Testis (tissue), 2 donors: ENCODE measurements at regions not wholly inside any gene's neighbourhood (a gene's known extent, or its start where the extent isn't known, plus 50 kb on each side); places are given as distances from the start of the nearest gene placed in this dataset.

Experiments
- POLR2A ChIP-seq: fragments of 450-650 bp; IDR thresholded peaks from one replicate; pipeline ENCODE4 v1.6.1; 2017; ENCODE audit warnings: antibody characterized with exemption, mild to moderate bottlenecking, moderate library complexity
- TF ChIP-seq, protein P1 (sequence below), 3 experiments: fragments of 450-650 bp in 2 of 3; fragments of 200-600 bp in 1 of 3; sonication (generic) in 1 of 3; IDR thresholded peaks; one replicate each; pipeline ENCODE4 v1.5.1; 2016 to 2019; ENCODE audit warnings: antibody characterized with exemption in 3 of 3, mild to moderate bottlenecking in 2 of 3, moderate library complexity in 1 of 3

DNA sequence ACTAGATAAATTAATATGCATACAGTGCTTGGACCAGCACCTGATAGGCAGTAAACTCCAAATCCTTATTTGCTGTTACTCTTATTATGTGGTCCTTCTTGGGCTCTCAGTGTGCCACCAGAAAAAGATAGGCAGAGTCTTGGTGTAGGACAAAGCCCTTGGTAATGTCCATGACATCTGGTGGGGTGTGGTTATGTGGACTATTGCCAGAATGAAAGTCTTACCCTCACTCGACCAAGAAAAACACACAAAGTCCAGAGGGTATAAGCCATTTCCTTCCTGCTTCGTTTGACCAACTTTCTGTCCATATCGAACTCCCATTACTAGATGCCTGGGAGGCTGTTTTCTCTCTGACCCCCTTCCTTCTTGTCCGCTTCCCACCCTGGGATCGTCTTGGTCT is 140.9 kb downstream of the UTP18 start:
- TF ChIP-seq, protein P1, sequence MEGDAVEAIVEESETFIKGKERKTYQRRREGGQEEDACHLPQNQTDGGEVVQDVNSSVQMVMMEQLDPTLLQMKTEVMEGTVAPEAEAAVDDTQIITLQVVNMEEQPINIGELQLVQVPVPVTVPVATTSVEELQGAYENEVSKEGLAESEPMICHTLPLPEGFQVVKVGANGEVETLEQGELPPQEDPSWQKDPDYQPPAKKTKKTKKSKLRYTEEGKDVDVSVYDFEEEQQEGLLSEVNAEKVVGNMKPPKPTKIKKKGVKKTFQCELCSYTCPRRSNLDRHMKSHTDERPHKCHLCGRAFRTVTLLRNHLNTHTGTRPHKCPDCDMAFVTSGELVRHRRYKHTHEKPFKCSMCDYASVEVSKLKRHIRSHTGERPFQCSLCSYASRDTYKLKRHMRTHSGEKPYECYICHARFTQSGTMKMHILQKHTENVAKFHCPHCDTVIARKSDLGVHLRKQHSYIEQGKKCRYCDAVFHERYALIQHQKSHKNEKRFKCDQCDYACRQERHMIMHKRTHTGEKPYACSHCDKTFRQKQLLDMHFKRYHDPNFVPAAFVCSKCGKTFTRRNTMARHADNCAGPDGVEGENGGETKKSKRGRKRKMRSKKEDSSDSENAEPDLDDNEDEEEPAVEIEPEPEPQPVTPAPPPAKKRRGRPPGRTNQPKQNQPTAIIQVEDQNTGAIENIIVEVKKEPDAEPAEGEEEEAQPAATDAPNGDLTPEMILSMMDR (IDR thresholded peaks at IDR 0.05) = no peak
- no peak for TF ChIP-seq POLR2A
